ENCODE measurements at regions not wholly inside any gene's neighbourhood (a gene's known extent, or its start where the extent isn't known, plus 50 kb on each side); places are given as distances from the start of the nearest gene placed in this dataset.

- no peak for DNase-seq
- Histone ChIP-seq H3K27me3 (no peaks in the 10 kb centered on the region), H3K4me1 (no peaks in the 10 kb centered on the region), H3K27ac (no peak overlapping the region), H3K4me3 (no peak overlapping the region), H3K36me3 (no peaks in the 10 kb centered on the region), H3K9me3 (peaks cover 0 to 26% of the 10 kb centered on the region in 2 donors)
- intact Hi-C loops (cut with DNase I) = no loop called here
- no peak for ATAC-seq
- no peak for TF ChIP-seq CTCF (IDR thresholded peaks at IDR 0.05)
Measured at GRCh38 chr3:118204052-118204656, 830.5 kb downstream of the IGSF11 start.

- intact Hi-C loops (cut with DNase I) = no loop called here
- Histone ChIP-seq H3K27me3 (no peaks in the 10 kb centered on the region), H3K9me3 (peaks cover 0 to 10% of the 10 kb centered on the region in 2 donors)
Measured at GRCh38 chr3:118207271-118207670, 827.4 kb downstream of the IGSF11 start.

GRCh38 chr3:118208642-118209041 is 826.0 kb downstream of the IGSF11 start:
- Histone ChIP-seq H3K4me1 (no peaks in the 10 kb centered on the region), H3K9me3 (no peaks in the 10 kb centered on the region), H3K36me3 (no peaks in the 10 kb centered on the region), H3K4me3 (no peak overlapping the region), H3K27me3 (no peaks in the 10 kb centered on the region), H3K27ac (no peak overlapping the region)
- no peak for DNase-seq
- intact Hi-C loops (cut with DNase I) = no loop called here
- no peak for TF ChIP-seq CTCF (IDR thresholded peaks at IDR 0.05)
- no peak for ATAC-seq

More at GRCh38 chr3:118207271-118207670, 827.4 kb downstream of the IGSF11 start:
- no peaks in the 10 kb centered on the region for H3K4me1 ChIP-seq
- H3K36me3 ChIP-seq = no peaks in the 10 kb centered on the region
- no peak for DNase-seq
- TF ChIP-seq CTCF (IDR thresholded peaks at IDR 0.05) = no peak
- H3K27ac ChIP-seq = no peak overlapping the region
- no peak overlapping the region for H3K4me3 ChIP-seq
- ATAC-seq = no peak

- peaks cover 0 to 8% of the 10 kb centered on the region in 2 donors for H3K9me3 ChIP-seq
- no peak overlapping the region for H3K27ac ChIP-seq
- no peaks in the 10 kb centered on the region for H3K36me3 ChIP-seq
- no peak for ATAC-seq
- TF ChIP-seq CTCF (IDR thresholded peaks at IDR 0.05) = no peak
- intact Hi-C loops (cut with DNase I) = no loop called here
- H3K27me3 ChIP-seq = no peaks in the 10 kb centered on the region
- H3K4me1 ChIP-seq = no peaks in the 10 kb centered on the region
- no peak overlapping the region for H3K4me3 ChIP-seq
- no peak for DNase-seq
Measured at GRCh38 chr3:118213892-118214291, 820.8 kb downstream of the IGSF11 start.

- no peaks in the 10 kb centered on the region for H3K4me1 ChIP-seq
- no peak overlapping the region for H3K27ac ChIP-seq
- no peaks in the 10 kb centered on the region for H3K27me3 ChIP-seq
- DNase-seq (no peak), ATAC-seq (no peak)
- no peak for TF ChIP-seq CTCF (IDR thresholded peaks at IDR 0.05)
- H3K36me3 ChIP-seq = no peaks in the 10 kb centered on the region
- H3K9me3 ChIP-seq = peaks cover 0 to 8% of the 10 kb centered on the region in 2 donors
- intact Hi-C loops (cut with DNase I) = no loop called here
- no peak overlapping the region for H3K4me3 ChIP-seq
Measured at GRCh38 chr3:118226206-118226605, 808.4 kb downstream of the IGSF11 start.
